ENCODE measurements at regions not wholly inside any gene's neighbourhood (a gene's known extent, or its start where the extent isn't known, plus 50 kb on each side); places are given as distances from the start of the nearest gene placed in this dataset.

DNA sequence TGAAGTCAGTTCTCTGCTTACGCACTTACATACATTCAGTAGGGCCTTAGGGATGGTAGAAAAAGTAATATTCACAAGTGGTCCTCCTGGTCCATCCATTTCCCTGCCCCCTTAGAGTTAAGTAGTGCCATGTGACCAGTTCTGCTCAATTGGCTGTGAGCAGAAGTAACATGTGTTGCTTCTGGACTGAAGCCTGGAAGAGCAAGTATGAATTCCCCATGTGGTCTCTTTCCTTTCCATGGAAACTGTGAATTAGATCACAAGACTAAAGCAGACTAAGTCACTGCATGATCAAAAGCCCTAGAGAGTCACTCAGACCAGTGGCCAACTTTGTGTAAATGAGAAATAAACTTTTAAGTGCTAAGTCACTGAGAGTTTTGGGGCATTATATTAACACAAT, 341.7 kb upstream of the CADM1 start:
- Histone ChIP-seq H2AFZ (no peak overlapping the region), H3K4me1 (ENCODE audit: insufficient read depth) (no peaks in the 10 kb centered on the region; the same call in 1 of the 2 replicates), H3K27me3 (ENCODE audit: insufficient read depth) (no peaks in the 10 kb centered on the region), H3F3A (replicated peaks; ENCODE audit: low read depth) (no peaks in the 10 kb centered on the region), H3K27ac (ENCODE audit: low read depth) (no peak overlapping the region), H3K4me2 (no peak overlapping the region), H3K79me2 (replicated peaks; ENCODE audit: insufficient read depth) (no peaks in the 10 kb centered on the region), H3K36me3 (ENCODE audit: insufficient read depth) (no peaks in the 10 kb centered on the region), H3K4me3 (no peak overlapping the region), H3K9me2 (ENCODE audit: insufficient read depth) (no peaks in the 10 kb centered on the region), H4K20me1 (replicated peaks; ENCODE audit: insufficient read depth) (no peaks in the 10 kb centered on the region)
- H3K36me3 Mint-ChIP-seq (ENCODE audit: low read depth) = no peaks in the 10 kb centered on the region
- H3K4me3 Mint-ChIP-seq = no peak overlapping the region
- no peaks in the 10 kb centered on the region for H3K4me1 Mint-ChIP-seq
- H3K27me3 Mint-ChIP-seq (ENCODE audit: insufficient read depth, low read depth, poor library complexity) = peaks cover 3% of the 10 kb centered on the region
- TF ChIP-seq, protein P1, sequence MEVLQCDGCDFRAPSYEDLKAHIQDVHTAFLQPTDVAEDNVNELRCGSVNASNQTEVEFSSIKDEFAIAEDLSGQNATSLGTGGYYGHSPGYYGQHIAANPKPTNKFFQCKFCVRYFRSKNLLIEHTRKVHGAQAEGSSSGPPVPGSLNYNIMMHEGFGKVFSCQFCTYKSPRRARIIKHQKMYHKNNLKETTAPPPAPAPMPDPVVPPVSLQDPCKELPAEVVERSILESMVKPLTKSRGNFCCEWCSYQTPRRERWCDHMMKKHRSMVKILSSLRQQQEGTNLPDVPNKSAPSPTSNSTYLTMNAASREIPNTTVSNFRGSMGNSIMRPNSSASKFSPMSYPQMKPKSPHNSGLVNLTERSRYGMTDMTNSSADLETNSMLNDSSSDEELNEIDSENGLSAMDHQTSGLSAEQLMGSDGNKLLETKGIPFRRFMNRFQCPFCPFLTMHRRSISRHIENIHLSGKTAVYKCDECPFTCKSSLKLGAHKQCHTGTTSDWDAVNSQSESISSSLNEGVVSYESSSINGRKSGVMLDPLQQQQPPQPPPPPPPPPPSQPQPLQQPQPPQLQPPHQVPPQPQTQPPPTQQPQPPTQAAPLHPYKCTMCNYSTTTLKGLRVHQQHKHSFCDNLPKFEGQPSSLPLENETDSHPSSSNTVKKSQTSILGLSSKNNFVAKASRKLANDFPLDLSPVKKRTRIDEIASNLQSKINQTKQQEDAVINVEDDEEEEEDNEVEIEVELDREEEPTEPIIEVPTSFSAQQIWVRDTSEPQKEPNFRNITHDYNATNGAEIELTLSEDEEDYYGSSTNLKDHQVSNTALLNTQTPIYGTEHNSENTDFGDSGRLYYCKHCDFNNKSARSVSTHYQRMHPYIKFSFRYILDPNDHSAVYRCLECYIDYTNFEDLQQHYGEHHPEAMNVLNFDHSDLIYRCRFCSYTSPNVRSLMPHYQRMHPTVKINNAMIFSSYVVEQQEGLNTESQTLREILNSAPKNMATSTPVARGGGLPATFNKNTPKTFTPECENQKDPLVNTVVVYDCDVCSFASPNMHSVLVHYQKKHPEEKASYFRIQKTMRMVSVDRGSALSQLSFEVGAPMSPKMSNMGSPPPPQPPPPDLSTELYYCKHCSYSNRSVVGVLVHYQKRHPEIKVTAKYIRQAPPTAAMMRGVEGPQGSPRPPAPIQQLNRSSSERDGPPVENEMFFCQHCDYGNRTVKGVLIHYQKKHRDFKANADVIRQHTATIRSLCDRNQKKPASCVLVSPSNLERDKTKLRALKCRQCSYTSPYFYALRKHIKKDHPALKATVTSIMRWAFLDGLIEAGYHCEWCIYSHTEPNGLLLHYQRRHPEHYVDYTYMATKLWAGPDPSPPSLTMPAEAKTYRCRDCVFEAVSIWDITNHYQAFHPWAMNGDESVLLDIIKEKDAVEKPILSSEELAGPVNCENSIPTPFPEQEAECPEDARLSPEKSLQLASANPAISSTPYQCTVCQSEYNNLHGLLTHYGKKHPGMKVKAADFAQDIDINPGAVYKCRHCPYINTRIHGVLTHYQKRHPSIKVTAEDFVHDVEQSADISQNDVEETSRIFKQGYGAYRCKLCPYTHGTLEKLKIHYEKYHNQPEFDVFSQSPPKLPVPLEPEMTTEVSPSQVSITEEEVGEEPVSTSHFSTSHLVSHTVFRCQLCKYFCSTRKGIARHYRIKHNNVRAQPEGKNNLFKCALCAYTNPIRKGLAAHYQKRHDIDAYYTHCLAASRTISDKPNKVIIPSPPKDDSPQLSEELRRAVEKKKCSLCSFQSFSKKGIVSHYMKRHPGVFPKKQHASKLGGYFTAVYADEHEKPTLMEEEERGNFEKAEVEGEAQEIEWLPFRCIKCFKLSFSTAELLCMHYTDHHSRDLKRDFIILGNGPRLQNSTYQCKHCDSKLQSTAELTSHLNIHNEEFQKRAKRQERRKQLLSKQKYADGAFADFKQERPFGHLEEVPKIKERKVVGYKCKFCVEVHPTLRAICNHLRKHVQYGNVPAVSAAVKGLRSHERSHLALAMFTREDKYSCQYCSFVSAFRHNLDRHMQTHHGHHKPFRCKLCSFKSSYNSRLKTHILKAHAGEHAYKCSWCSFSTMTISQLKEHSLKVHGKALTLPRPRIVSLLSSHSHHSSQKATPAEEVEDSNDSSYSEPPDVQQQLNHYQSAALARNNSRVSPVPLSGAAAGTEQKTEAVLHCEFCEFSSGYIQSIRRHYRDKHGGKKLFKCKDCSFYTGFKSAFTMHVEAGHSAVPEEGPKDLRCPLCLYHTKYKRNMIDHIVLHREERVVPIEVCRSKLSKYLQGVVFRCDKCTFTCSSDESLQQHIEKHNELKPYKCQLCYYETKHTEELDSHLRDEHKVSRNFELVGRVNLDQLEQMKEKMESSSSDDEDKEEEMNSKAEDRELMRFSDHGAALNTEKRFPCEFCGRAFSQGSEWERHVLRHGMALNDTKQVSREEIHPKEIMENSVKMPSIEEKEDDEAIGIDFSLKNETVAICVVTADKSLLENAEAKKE (CRISPR knock-in tag; IDR thresholded peaks at IDR 0.05) = no peak
- TF ChIP-seq, protein P2, sequence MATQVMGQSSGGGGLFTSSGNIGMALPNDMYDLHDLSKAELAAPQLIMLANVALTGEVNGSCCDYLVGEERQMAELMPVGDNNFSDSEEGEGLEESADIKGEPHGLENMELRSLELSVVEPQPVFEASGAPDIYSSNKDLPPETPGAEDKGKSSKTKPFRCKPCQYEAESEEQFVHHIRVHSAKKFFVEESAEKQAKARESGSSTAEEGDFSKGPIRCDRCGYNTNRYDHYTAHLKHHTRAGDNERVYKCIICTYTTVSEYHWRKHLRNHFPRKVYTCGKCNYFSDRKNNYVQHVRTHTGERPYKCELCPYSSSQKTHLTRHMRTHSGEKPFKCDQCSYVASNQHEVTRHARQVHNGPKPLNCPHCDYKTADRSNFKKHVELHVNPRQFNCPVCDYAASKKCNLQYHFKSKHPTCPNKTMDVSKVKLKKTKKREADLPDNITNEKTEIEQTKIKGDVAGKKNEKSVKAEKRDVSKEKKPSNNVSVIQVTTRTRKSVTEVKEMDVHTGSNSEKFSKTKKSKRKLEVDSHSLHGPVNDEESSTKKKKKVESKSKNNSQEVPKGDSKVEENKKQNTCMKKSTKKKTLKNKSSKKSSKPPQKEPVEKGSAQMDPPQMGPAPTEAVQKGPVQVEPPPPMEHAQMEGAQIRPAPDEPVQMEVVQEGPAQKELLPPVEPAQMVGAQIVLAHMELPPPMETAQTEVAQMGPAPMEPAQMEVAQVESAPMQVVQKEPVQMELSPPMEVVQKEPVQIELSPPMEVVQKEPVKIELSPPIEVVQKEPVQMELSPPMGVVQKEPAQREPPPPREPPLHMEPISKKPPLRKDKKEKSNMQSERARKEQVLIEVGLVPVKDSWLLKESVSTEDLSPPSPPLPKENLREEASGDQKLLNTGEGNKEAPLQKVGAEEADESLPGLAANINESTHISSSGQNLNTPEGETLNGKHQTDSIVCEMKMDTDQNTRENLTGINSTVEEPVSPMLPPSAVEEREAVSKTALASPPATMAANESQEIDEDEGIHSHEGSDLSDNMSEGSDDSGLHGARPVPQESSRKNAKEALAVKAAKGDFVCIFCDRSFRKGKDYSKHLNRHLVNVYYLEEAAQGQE (IDR thresholded peaks at IDR 0.05; ENCODE audit: unreplicated experiment) = no peak
- TF ChIP-seq EZH2phosphoT487 (IDR thresholded peaks at IDR 0.05; ENCODE audit: unreplicated experiment) (no peak), EZH2 (IDR thresholded peaks at IDR 0.05; ENCODE audit: low read depth, unreplicated experiment) (no peak), CREB1 (CRISPR knock-in tag; IDR thresholded peaks at IDR 0.05; ENCODE audit: low read depth) (no peak), STAT1 (IDR thresholded peaks at IDR 0.05; ENCODE audit: unreplicated experiment) (no peak), POLR2AphosphoS5 (IDR thresholded peaks at IDR 0.05; ENCODE audit: low read depth) (no peak), JUNB (IDR thresholded peaks at IDR 0.05; ENCODE audit: unreplicated experiment) (no peak), ZNF331 (CRISPR knock-in tag; IDR thresholded peaks at IDR 0.05; ENCODE audit: low read depth) (no peak), NANOG (IDR thresholded peaks at IDR 0.05; ENCODE audit: borderline replicate concordance) (no peak), ZNF114 (CRISPR knock-in tag; IDR thresholded peaks at IDR 0.05) (no peak)
- TF ChIP-seq, protein P3, sequence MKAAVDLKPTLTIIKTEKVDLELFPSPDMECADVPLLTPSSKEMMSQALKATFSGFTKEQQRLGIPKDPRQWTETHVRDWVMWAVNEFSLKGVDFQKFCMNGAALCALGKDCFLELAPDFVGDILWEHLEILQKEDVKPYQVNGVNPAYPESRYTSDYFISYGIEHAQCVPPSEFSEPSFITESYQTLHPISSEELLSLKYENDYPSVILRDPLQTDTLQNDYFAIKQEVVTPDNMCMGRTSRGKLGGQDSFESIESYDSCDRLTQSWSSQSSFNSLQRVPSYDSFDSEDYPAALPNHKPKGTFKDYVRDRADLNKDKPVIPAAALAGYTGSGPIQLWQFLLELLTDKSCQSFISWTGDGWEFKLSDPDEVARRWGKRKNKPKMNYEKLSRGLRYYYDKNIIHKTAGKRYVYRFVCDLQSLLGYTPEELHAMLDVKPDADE (IDR thresholded peaks at IDR 0.05) = no peak
- TF ChIP-seq, protein P4, sequence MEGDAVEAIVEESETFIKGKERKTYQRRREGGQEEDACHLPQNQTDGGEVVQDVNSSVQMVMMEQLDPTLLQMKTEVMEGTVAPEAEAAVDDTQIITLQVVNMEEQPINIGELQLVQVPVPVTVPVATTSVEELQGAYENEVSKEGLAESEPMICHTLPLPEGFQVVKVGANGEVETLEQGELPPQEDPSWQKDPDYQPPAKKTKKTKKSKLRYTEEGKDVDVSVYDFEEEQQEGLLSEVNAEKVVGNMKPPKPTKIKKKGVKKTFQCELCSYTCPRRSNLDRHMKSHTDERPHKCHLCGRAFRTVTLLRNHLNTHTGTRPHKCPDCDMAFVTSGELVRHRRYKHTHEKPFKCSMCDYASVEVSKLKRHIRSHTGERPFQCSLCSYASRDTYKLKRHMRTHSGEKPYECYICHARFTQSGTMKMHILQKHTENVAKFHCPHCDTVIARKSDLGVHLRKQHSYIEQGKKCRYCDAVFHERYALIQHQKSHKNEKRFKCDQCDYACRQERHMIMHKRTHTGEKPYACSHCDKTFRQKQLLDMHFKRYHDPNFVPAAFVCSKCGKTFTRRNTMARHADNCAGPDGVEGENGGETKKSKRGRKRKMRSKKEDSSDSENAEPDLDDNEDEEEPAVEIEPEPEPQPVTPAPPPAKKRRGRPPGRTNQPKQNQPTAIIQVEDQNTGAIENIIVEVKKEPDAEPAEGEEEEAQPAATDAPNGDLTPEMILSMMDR (conservative IDR thresholded peaks at IDR 0.05; ENCODE audit: low read depth in 2 of 2) = no peak
- ATAC-seq (no peak), DNase-seq (ENCODE audit: low spot score) (no peak)
- H3K27ac Mint-ChIP-seq = no peak overlapping the region
- no peaks in the 10 kb centered on the region for H3K9me3 Mint-ChIP-seq
